ENCODE measurements at regions not wholly inside any gene's neighbourhood (a gene's known extent, or its start where the extent isn't known, plus 50 kb on each side); places are given as distances from the start of the nearest gene placed in this dataset.

- TF ChIP-seq CTCF (IDR thresholded peaks at IDR 0.05) (no peak), POLR2A (IDR thresholded peaks at IDR 0.05) (no peak)
These were observed 567.0 kb upstream of the MCTP2 start for GRCh38 chr15:93664213-93664956.
